ENCODE measurements at regions not wholly inside any gene's neighbourhood (a gene's known extent, or its start where the extent isn't known, plus 50 kb on each side); places are given as distances from the start of the nearest gene placed in this dataset.
"Not testable (repeated sequence)": the region's sequence is repeated elsewhere in the genome, so short reads cannot be mapped to it uniquely, and the experiment has no call there.

DNA sequence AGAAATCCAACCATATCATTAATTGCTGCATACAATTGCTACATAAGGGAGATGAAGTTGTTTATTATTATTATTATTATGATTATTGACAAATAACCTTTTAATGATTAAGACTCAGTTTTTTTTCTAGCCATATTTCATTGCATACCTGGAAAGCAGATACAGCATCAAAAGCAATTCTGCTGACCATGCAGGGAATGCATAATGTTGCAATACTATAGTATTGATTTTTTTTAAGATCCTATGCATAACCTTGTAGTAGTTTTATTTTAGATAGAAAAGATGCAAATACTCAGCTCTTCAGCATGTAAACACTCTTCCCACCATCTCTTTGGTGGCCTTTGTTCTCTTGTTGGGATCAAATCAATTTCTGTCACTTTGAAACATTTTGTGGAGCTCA lies 300.9 kb upstream of the MAP3K7 start:
- DNase-seq = no peak

DNA sequence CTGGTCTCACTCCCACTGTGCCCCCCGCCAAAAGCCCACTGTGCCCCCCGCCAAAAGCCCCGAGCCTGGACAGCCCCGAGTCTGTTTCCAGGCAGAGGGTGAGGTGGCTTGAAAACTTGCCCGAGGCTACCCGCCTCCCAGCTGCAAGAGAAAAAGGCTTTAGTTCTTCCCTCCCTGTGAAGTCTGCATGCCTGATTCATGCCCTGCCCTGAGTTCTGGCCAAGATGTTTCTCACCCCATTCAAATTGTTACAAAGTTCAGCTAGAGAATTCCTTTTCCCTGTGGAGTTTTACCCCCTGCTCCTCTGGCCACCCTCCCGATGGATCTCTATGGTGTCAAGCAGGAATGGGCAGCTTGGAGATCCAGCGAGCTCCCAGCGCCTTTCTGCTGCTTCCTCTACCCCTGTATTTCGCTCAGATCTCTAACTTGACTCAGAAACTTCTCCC lies 298.8 kb upstream of the MAP3K7 start:
- no peak for DNase-seq

DNA sequence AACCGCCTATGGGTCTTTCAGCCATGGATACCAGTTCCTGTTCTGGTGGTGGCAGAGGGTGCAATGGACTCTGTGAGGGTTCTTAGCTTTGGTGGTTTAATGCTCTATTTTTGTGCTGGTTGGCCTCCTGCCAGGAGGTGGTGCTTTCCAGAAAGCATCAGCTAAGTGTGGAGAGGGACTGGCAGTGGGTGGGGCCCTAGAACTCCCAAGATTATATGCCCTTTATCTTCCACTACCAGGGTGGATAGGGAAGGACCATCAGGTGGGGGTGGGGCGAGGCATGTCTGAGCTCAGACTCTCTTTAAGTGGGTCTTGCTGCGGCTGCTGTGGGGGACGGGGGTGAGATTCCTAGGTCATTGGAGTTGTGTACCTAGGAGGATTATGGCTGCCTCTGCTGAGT lies 298.3 kb upstream of the MAP3K7 start:
- DNase-seq = not testable (repeated sequence)

DNA sequence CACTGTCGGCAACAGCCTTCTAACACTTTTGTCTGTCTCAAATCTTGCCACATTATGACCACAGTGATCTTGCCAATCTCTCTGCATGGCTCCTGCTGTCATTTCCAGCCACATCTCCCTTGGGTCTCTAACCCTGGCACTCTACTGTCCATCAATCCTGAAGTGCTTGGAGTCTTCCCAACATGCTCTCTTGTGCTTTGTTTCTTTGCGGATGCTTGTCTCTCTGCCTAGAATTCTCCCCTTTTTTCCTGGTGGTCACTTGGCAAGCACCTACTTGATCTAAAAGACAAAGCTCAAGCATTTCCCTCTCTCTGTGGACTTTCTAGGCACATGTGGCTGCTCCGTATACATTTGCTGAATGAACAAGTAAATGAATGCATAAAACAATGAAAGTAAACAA lies 290.7 kb upstream of the MAP3K7 start:
- no peak for DNase-seq

DNA sequence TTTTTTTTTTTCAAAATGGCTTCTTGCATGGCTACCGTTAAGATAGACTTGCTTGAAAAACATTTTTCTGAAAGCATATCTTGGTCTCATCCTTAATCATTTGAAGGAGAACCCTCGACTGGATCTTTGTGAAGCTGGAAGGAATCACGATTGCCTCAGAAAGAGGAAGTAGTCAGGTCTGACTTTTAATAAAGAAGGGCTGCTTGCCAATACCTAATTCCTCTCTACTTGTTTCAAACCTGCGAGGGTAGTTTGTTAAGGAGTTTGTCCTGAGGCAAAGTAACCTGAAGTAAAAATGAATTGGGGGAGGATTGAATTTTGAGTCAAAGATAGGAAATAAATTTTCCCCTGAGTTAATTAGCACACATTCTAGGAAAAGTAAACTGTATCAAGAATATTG lies 288.1 kb upstream of the MAP3K7 start:
- no peak for DNase-seq

DNA sequence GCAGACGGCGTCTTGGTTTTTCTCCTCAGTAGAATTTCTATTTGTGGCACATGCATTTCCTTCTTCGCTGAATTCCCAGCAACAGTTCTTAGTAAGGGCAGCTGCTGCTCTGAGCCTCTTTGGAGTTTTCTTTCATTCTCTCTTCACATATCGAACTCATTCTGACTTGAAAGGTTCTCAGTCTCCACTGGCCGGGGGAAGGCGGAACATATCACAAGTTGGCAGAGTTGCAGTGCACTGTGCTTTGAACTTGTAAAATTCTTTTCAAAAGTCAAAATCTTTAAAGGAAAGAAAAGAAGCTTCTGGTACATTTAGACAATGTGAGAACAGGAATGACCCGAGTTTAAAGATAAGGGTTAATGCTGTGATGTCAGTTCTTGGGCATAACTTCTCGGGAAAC lies 286.1 kb upstream of the MAP3K7 start:
- no peak for DNase-seq

DNA sequence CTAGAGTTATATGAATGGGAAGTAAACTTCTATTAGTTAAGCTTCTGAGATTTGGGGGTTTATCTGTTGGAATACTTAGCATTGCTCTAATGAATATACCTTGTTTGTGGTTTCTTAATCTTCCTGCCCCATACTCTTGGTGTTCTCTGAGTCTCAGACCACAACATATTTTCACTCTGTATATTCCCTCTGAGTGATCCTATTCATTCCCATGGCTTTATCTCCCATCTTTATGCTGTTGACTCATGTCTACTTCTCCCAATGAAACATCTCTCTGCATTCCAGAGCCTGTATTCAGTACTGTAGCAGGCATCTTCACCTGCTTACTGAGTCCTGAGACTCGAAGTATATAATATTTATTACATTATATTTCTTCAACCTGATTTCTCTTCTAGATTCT lies 283.7 kb upstream of the MAP3K7 start:
- no peak for DNase-seq

DNA sequence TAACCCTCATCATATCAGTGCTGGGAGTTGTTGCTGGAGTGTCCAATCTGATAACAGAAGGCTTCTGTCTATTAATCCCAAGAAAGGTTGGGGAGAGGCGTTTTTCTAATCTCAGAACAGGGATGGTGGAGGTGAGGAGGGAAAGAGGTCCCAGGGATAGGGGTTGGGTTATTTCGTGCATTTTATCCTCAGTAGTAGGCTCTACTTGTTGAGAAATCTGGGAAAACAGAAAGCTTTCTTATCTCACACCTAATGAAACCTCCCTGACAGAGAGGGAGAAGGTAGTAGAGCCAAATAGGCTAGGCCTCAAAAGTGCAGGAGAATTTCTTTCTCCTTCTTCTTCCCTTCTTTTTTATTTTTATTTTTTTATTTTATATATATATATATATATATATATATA lies 281.8 kb upstream of the MAP3K7 start:
- DNase-seq = no peak

DNA sequence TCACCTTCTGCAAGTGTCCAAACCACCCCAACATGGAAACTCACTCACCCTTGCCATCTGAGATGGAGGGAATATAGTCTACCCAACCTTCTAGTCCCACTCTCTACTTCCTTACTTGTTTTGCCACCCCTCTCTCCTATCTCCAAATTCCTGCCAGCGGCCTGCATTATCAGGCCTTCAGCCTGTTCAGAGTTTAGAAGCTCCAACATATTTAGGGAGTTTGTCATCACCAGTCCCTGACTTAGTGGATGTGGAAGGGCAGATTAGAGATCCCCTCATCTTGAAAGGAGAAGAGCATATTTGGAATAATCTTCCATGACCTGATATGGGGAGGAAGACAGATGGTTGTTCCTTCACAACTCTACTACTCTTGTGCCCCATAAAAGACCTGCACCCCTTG lies 281.4 kb upstream of the MAP3K7 start:
- no peak for DNase-seq

DNA sequence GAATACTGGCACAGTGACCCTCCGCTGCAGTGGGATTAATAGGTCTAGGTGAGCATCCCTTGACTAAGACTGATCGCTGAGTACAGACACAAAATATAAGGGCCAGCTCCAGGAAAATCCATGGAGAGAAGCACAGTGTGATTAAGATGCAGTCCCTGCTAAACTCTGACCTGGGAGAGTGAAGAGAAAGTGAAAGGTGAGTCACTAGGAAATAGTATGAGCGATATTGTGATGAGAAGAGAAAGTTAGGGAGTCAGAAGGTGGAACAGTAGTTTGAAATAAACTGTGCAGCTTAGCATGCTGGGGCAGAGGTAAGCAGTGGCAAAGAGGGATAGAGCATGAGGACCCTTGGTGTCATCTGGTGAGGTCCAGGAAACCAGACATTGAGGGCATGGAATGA lies 278.6 kb upstream of the MAP3K7 start:
- no peak for DNase-seq

DNA sequence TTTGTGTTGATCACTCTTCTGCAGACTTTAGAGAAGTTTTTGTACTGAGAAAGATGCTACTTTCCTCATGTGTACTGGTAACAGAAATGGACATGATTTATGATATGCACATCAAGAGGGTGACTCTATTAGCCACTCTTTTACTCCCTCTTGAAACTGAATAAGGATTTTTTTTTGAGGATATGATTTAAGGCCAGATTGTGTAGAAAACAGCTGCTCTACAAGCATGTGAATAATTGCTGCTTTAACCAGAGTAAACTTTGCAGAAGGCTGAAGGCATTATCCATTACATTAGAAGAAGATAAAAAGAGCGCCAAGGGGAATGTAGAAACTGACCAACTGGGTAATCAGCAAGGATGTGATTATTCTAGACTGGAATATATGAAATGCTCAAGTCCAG lies 276.2 kb upstream of the MAP3K7 start:
- no peak for DNase-seq

DNA sequence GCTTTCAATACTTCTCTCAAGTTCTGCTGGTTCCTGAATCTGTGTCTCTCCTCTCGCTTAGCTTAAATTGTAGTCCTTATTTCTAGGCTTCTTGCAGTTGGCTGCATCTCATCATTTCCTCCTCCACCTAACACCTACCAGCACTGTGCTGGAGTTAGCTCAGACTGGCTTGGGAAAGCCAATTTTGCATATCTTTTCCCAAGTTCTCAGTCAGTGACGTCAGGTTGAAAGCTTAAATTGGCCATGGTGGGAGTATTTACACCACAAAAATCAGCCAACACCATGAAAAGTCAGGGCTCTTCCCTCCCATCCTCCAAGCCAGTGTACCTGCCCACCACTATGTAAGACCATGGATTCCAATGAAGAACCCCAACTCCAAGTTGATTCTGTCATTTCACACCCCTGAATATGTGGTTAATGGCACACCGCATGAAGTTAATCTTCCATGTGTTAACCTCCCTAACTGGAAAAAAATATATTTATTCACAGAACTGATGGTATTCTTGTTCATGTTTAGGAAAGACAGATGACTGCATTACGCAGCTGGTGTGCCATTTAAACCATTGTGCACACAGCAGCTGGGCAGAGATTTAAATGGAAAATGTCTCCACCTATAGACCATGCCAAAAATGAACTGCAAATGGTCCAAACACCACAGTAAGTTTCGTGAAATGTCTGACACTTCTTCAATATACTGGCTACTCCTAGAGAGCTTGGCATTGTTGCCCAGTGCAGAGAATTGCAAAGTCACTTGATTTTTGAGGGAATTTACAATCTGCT lies 274.1 kb upstream of the MAP3K7 start:
- DNase-seq = no peak

DNA sequence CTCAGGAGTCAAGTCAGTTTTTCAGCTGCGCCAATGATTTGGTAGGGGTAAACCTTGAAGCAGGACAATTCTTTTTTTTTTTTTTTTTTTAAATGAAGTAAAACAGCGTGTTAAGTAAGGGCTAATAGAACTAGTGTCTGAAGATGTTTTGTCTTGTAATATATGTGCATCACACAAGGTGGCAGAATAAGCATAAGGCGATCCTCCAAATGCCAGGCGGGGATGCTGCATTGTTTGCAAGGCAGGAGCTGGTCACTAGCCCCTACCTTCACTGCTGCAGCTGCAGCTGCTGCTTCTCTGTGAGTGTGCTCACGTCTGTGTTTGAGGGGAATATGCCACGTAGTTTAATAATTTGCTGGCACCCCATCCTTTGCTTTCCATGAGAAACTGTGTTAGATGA lies 272.7 kb upstream of the MAP3K7 start:
- DNase-seq = no peak

DNA sequence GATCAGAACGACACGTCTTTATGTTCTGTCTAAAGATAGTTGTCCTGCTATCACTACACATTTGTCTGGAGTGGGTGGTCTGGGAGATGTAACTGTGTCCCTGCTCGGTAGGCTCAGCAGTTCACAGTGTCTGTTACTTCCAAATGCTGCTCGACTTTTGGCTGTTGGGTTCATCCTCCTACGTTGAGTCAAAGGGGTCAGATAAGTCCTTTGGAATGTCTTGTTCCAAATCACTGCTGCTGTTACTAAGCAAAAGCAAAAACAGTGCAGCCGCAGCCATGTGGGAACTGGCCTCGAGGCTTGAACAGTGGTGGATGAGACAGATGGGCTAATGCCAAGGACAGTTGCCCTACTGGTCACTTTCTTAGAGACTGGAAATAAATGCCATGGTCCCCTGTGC lies 272.2 kb upstream of the MAP3K7 start:
- no peak for DNase-seq

DNA sequence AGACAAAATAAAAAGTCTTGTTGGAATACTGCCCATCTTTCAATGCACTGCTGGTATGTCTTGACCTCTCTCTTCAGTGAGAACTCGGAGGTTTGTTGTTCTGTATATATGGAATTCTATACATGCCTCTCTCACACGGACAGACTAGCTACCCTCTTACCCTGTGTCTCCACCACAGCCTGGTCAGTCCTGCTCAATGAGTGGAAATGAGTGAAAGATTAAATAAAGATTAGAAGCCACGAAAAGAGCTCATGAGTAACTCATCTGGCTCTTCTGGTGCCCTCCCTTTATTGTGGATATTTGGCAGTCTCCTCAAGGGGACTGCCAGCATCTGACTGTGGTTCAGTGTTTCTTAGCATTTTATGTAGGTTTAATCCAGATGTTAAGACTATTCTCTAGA lies 262.8 kb upstream of the MAP3K7 start:
- no peak for DNase-seq

DNA sequence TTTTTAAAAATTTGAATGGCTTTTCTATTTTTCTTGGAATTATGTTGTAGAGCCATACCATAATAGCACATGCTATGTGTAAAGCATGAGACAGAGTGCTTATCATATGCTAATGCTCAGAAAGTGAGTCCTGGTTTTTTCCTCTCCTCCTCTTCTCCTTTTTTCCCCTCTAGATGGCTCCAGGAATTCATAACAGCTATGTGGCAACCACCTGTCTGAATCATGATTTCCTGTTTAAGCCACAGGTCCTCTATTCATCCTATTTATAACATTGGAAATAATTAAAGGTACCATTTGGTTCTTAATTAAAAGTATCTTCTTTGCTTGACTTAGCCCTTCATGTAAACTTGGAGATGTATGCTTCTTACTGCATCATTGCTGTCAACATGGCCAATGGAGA lies 260.0 kb upstream of the MAP3K7 start:
- DNase-seq = no peak

DNA sequence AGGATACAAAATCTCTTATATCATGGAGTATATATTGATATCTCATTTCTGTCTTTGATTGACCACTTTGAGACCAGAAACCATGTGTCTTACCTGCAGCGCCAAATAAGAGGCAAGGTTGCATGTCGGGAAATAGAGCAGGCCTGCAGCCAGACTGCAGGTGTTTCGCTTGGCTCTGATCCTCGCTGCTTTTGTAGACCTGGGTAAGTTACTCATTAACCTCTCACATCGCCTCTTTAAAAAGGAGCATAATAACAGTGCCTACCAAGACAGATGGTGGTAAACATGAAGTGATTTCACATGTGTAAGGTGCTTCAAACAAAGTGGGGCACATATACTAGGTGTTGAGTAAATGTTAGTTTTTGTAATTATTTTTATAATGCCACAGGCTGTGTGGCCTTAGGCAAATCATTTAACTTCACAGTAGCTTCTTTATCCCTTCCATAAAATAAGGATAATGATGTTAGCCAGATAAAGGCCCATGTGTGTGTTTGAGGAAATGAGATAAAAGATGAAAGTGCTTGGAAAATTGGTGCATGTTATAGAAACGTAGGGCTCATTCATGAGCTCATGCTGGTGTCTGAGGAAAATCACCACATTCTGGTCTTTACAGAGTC lies 248.8 kb upstream of the MAP3K7 start:
- no peak for DNase-seq

DNA sequence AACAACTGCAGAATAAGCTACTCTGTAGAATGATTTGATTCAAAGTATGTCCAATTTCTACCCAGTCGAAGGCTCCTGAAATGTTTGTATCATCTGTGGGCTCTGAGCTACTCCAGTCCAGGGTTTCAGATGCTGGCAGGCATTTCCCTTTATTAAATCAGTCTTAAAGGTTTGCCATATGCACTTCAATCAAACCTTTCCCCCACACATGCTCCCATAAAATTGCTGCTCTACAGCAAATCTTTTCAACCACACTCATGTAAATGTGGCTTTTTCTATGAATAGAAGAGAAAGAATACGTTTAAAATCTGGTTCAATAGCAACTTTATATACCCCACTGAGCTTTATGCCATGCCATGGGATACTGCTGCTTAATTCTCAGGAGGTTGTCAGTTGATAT lies 242.4 kb upstream of the MAP3K7 start:
- DNase-seq = no peak

DNA sequence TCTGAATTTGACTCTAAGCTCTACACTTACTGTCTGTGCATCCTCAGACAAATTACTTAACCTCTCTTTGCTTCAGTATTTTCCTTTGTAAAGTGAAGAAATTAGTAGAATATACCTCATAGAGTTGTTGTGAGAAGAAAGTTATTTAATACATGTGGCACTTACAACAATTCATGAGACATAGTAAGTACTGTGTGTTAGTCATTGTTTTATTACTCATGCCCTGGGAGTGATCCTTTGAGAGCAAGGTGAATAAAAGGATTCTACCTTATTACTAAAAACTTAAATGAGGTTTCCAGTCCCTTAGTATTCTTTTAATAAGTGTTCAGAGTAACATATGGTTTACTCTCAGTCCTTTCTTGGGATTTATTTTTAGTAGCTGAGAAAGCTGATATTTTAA lies 233.6 kb upstream of the MAP3K7 start:
- no peak for DNase-seq

DNA sequence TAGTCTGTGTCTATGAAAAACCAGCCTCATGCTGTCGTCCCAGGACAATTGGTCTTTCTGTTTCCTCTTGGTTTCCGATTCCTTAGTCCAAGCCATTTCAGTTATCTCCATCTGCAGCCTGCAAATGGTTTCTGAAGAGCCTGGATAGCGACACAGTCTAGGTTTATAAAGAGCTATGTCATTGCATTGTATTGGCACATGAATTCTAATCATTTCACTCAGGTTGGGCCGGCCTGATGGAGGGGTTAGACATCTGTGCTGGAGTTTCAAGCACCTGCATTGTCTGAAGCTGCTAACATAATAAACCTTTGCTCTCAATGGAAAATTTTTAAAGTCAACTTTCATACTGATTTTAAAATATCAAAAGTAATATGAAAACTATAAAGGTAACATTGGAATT lies 232.6 kb upstream of the MAP3K7 start:
- DNase-seq = no peak

DNA sequence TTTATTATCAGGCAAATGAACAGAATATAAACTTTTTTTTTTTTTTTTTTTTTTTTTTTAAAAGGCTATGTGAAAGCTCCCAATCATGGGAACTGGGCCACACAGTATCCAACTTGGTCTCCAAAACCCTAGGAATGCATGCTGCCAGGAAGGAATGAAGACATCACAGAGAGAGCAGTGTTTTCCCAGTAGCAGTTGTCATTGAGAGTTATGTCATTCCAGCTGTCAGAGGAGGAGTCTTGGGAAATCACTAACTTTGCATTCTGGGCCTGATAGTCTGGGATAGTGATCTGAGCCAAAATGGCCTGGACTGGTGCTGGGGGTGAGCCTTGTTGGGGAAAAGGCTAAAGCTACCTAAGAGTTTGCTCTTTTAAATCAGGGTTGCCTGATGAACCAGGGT lies 231.3 kb upstream of the MAP3K7 start:
- no peak for DNase-seq

DNA sequence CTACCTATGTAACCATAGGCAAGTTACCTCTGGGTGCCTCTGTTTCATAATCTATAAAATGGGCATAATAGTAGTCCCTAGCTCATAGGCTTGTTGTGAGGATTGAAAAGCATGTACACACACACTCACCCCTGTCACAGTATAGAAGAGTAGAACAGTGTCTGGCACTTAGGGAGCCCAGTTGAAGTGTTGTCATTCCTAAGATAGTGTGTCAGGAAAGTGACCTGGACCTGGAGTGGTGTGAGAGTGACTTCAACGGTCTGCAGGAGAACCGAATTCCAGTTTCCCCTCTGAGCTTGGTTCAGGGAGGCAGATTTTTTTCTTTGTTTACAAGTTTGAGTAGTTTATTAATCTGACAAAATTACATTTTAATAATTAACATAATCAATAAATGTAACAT lies 229.9 kb upstream of the MAP3K7 start:
- DNase-seq = no peak

DNA sequence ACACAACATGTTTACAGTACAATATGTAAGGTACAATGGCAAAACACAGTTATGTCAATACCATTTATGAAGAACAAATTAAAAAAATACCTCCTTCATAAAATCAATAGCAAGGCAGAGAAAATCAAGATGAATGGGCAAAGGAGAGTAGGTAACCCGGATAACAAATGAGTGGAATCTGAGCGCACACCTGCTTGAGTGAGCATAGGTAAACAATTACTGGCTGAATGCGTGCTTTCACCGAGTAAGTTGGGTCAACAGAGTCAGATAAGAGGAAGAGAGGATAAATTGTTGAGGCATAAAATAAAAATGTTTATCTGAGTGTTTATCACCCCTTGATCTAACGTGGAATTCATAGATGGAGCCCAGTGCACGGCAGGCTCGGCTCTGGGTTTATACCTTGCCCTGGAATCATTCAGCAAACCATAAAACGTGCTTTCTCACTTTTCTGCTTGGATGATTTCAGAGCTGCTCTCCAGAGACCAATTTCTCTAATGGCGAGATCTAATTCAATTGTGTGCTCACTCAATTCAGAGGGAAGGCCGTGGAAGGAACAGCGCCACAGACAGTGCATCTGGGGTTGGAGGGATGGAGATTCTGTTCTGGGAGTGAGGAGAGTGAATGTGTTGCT lies 224.8 kb upstream of the MAP3K7 start:
- DNase-seq = no peak

DNA sequence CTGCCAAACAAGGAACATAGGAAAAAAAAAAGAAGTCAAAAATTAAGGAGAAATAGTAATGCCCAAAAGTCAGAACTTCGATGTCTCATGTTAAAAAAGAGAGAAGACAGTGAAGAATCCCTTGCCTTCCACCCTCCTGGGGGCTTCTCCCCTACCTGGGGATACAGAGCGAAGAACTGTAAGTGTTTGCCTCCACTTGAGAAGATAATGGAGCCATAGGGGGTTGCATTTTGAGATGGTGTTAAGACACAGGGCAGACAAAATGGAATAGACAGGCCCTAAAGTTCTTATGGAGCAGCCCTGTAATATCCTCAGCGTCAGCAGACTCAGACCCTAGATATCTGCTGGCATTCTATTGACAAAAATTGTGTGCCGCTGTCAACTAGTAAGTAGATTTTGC lies 222.2 kb upstream of the MAP3K7 start:
- DNase-seq = no peak
